Activated T-cell treated with anti-CD3 and anti-CD28 coated beads, Interleukin-2, amount 50 U/mL, for 72 hours (primary cell): ENCODE measurements at regions not wholly inside any gene's neighbourhood (a gene's known extent, or its start where the extent isn't known, plus 50 kb on each side); places are given as distances from the start of the nearest gene placed in this dataset.

ENCODE experiments used
- ATAC-seq, 2 donors: fragments of 150-1000 bp; cut with Tn5 transposase; replicated peaks in 1 of 2; 2 replicates each; pipeline ENCODE4 v1.10.0; 2021; ENCODE audit warnings: moderate library complexity in 2 of 2, mild to moderate bottlenecking in 1 of 2
- DNase-seq, 2 donors: peaks; one replicate each; pipeline ENCODE4 v3.0.0; 2021 to 2022; ENCODE audit warnings: mixed read lengths in 1 of 2
- H3K27ac Mint-ChIP-seq: one replicate; pipeline ENCODE4 v1.8.0; 2022; ENCODE audit warnings: mild to moderate bottlenecking, moderate library complexity, mixed read lengths
- H3K27me3 Mint-ChIP-seq: one replicate; pipeline ENCODE4 v1.8.0; 2022; ENCODE audit warnings: low read depth, mixed read lengths
- H3K36me3 Mint-ChIP-seq, 2 donors: one replicate each; pipeline ENCODE4 v1.8.0; 2022; ENCODE audit warnings: mixed read lengths in 2 of 2, mild to moderate bottlenecking in 1 of 2; ENCODE audit not compliant: insufficient read depth in 2 of 2
- H3K4me1 Mint-ChIP-seq: one replicate; pipeline ENCODE4 v1.8.0; 2022; ENCODE audit warnings: low read depth, mixed read lengths
- H3K4me3 Mint-ChIP-seq, 2 donors: one replicate each; pipeline ENCODE4 v1.8.0; 2022; ENCODE audit warnings: mild to moderate bottlenecking in 2 of 2, mixed read lengths in 2 of 2, moderate library complexity in 2 of 2
- H3K9me3 Mint-ChIP-seq, 2 donors: one replicate each; pipeline ENCODE4 v1.8.0; 2022; ENCODE audit warnings: mixed read lengths in 2 of 2

DNA sequence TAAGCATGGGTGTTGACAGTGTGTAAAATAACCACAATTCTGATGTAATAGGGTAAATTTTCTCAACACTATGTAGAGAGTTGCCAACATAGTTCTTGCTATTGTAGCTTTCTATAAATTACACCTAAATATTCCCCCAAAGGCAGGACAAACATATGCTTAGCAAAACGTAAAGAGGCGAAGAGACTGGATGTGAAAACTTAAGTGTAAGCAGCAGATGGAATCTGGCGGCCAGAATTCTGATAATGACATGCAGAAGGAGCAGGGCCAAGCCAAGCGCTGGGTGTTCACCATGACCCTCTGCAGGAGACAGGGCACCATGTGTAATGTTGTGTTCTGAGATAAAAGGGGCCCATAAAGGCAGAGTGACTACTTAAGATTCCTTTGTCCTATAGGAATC, 105.2 kb upstream of the ZNF521 start:
- H3K36me3 Mint-ChIP-seq, result no peaks in the 10 kb centered on the region
- H3K27me3 Mint-ChIP-seq, result peaks cover 11% of the 10 kb centered on the region
- H3K4me1 Mint-ChIP-seq, result no peaks in the 10 kb centered on the region
- H3K4me3 Mint-ChIP-seq, result no peak overlapping the region
- no peak for DNase-seq
- H3K9me3 Mint-ChIP-seq, result peaks cover 2 to 3% of the 10 kb centered on the region in 2 donors
- ATAC-seq, result no peak
- H3K27ac Mint-ChIP-seq, result no peak overlapping the region

- H3K4me3 Mint-ChIP-seq, result no peak overlapping the region
- no peaks in the 10 kb centered on the region for H3K36me3 Mint-ChIP-seq
- DNase-seq (no peak), ATAC-seq (no peak)
- peaks cover 11% of the 10 kb centered on the region for H3K27me3 Mint-ChIP-seq
- peaks cover 2 to 3% of the 10 kb centered on the region in 2 donors for H3K9me3 Mint-ChIP-seq
- no peaks in the 10 kb centered on the region for H3K4me1 Mint-ChIP-seq
- H3K27ac Mint-ChIP-seq, result no peak overlapping the region
Measured at GRCh38 chr18:25456334-25457010, 104.5 kb upstream of the ZNF521 start.

GRCh38 chr18:25455646-25456045, 103.7 kb upstream of the ZNF521 start:
- DNase-seq, result no peak
- Mint-ChIP-seq H3K9me3 (peaks cover 3% of the 10 kb centered on the region in 2 donors), H3K4me3 (no peak overlapping the region), H3K27me3 (peaks cover 11% of the 10 kb centered on the region), H3K4me1 (no peaks in the 10 kb centered on the region), H3K36me3 (no peaks in the 10 kb centered on the region), H3K27ac (no peak overlapping the region)
- ATAC-seq, result no peak

DNA sequence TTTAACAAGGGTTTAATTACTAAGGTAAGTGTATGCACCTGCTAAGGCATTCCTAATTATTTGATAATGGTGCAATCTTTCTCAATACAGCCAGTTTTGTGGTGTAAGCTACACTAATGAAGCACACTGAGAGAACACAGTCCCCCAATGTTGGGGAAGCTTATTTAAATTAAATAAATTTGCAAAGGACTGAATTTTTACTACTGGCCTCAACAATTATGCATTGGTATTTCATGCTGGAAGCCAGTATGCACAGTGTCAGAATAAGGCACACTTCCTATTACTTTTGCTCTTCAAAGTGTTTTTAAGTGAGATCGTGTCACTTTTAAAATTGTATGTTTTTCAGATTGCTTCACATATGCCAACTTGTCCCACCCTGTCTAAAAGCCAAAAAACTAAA, 103.2 kb upstream of the ZNF521 start:
- no peak overlapping the region for H3K27ac Mint-ChIP-seq

DNA sequence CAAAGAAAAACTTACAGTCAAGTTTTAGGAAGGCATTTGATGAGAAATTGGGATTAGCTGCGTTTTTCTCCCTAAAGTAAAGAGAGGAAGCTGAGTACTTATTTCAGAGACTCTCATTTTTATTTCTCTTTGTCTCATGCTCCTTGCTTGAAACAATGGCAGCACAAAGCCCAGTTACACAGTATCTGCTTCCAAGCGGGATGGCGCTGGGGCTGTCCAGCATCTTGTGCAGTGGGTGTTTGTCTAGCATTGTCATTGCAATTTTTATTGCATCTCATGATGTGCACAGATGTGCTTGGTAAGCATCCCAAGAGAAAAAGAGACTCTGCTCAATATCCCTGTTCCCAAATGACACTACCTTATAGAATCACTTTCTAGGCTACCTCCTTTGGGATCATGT, 102.8 kb upstream of the ZNF521 start:
- no peak overlapping the region for H3K27ac Mint-ChIP-seq
- DNase-seq (no peak), ATAC-seq (no peak)
- peaks cover 11% of the 10 kb centered on the region for H3K27me3 Mint-ChIP-seq
- no peaks in the 10 kb centered on the region for H3K36me3 Mint-ChIP-seq
- no peaks in the 10 kb centered on the region for H3K4me1 Mint-ChIP-seq
- no peak overlapping the region for H3K4me3 Mint-ChIP-seq
- peaks cover 3% of the 10 kb centered on the region in 2 donors for H3K9me3 Mint-ChIP-seq

More for the DNA sequence above, 103.2 kb upstream of the ZNF521 start:
- Mint-ChIP-seq H3K9me3 (peaks cover 3% of the 10 kb centered on the region in 2 donors), H3K4me1 (no peaks in the 10 kb centered on the region), H3K4me3 (no peak overlapping the region), H3K36me3 (no peaks in the 10 kb centered on the region), H3K27me3 (peaks cover 11% of the 10 kb centered on the region)
- DNase-seq (no peak), ATAC-seq (no peak)

DNA sequence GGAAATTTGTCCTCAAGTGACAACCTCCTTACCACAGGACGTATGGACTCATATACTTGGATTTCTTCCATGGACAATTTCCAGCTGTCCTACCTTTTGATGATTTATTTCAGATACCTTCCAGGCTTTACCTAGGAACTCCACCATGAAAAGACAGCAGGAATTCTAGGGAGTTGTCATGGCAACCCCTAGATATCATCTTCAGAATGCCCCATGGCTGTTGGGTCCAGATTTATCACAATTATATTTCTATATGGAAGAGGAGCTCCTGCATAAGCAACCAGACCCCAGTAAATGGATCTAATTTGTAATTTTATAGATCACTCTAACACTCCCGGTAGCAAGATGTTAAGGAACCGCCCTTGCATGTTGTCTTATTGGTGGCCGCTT, 102.3 kb upstream of the ZNF521 start:
- no peak for ATAC-seq
- Mint-ChIP-seq H3K27me3 (peaks cover 11% of the 10 kb centered on the region), H3K36me3 (no peaks in the 10 kb centered on the region), H3K27ac (no peak overlapping the region), H3K4me3 (no peak overlapping the region), H3K4me1 (no peaks in the 10 kb centered on the region), H3K9me3 (peaks cover 3 to 4% of the 10 kb centered on the region in 2 donors)
- no peak for DNase-seq

DNA sequence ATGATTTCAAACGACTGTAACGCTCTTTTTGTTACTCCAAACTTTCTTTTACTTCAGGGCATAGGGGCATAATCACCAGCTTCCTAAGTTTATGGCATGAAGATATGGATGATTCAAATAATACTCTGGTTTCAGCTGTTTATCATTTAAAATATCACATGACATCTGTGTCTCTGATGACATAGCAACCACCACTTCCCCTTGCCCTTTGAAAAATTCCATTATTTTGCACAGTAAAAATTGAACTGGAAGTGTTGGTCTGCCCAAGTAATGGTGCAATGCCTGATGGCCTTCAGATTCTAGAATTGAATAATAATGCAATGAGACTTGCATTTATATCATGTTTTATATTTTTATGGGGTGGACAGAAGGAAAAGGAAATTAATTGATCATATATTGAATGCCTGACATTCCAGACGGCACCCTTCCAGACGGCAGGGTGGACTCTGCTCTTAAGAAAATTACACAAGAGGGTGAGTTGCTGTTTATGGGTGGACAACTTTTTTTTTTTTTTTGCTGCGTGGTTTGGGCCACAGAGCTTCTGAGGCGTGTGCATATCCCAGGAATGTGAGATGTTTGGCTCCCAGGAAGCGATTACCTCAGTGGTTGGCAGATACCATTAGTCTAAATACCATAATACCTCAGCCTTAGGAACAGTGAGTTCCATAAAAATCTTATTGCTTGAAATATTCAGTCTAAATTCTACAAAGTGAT, 101.7 kb upstream of the ZNF521 start:
- H3K36me3 Mint-ChIP-seq, result no peaks in the 10 kb centered on the region
- no peak for ATAC-seq
- peaks cover 11% of the 10 kb centered on the region for H3K27me3 Mint-ChIP-seq
- H3K9me3 Mint-ChIP-seq, result peaks cover 3 to 5% of the 10 kb centered on the region in 2 donors
- no peaks in the 10 kb centered on the region for H3K4me1 Mint-ChIP-seq
- DNase-seq, result no peak
- H3K4me3 Mint-ChIP-seq, result no peak overlapping the region
- H3K27ac Mint-ChIP-seq, result no peak overlapping the region

- Mint-ChIP-seq H3K27ac (no peak overlapping the region), H3K36me3 (no peaks in the 10 kb centered on the region), H3K9me3 (peaks cover 3 to 7% of the 10 kb centered on the region in 2 donors), H3K27me3 (peaks cover under 1% of the 10 kb centered on the region), H3K4me3 (no peak overlapping the region), H3K4me1 (no peaks in the 10 kb centered on the region)
- no peak for ATAC-seq
- no peak for DNase-seq
Measured at GRCh38 chr18:25451077-25451658, 99.2 kb upstream of the ZNF521 start.

DNA sequence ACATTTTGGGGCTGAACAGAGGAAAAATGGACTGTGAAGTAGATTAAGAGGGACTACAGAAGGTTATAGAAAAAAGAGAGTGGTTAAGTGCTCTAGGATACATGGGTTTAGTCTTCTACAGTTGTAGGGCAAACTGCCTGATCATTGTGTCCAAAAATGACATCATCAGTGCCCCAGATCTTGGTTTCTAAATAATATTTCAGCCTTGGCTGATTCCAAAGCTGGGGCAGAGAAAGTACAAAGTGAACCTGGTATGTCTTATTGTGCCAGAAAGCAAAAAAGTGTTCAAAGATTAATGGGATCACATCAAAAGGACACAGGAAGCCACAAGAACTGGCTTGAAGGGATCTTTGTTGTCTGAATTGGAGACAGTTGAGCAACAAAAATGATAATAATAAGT, 97.1 kb upstream of the ZNF521 start:
- DNase-seq, result no peak
- no peak for ATAC-seq
- Mint-ChIP-seq H3K4me3 (no peak overlapping the region), H3K36me3 (no peaks in the 10 kb centered on the region), H3K27me3 (no peaks in the 10 kb centered on the region), H3K4me1 (no peaks in the 10 kb centered on the region), H3K27ac (peak overlapping the region; percentile 51), H3K9me3 (peaks cover 3 to 7% of the 10 kb centered on the region in 2 donors)

- no peak for ATAC-seq
Measured at GRCh38 chr18:25446972-25447371, 95.0 kb upstream of the ZNF521 start.

DNA sequence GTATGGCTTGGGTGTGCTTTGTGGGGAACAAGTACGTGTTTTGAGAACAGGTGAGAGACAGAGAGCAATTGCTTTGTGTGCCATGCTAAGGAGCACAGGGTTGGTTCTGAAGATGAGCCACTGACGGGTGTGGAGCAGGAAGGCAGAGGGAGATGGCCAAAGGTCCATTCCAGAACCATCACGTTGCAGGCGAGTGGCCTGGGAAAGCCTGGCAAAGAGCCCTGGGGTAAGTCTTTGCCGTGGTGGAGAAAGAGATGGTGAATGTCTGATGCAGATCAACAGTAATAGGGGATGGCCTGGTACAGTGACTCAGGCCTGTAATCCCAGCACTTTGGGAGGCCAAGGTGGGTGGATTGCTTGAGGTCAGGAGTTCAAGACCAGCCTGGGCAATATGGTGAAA, 93.5 kb upstream of the ZNF521 start:
- no peak overlapping the region for H3K4me3 Mint-ChIP-seq
- peaks cover 3 to 6% of the 10 kb centered on the region in 2 donors for H3K9me3 Mint-ChIP-seq
- H3K27me3 Mint-ChIP-seq, result no peaks in the 10 kb centered on the region
- DNase-seq (no peak), ATAC-seq (no peak)
- no peaks in the 10 kb centered on the region for H3K4me1 Mint-ChIP-seq
- no peaks in the 10 kb centered on the region for H3K36me3 Mint-ChIP-seq
- no peak overlapping the region for H3K27ac Mint-ChIP-seq

More at GRCh38 chr18:25446972-25447371, 95.0 kb upstream of the ZNF521 start:
- Mint-ChIP-seq H3K27ac (no peak overlapping the region), H3K9me3 (peaks cover 3 to 7% of the 10 kb centered on the region in 2 donors), H3K27me3 (no peaks in the 10 kb centered on the region), H3K4me1 (no peaks in the 10 kb centered on the region), H3K4me3 (no peak overlapping the region), H3K36me3 (no peaks in the 10 kb centered on the region)
- DNase-seq, result no peak

GRCh38 chr18:25443776-25444175, 91.8 kb upstream of the ZNF521 start:
- no peaks in the 10 kb centered on the region for H3K4me1 Mint-ChIP-seq
- H3K4me3 Mint-ChIP-seq, result no peak overlapping the region
- DNase-seq (no peak), ATAC-seq (no peak)
- peaks cover 3 to 4% of the 10 kb centered on the region in 2 donors for H3K9me3 Mint-ChIP-seq
- H3K27ac Mint-ChIP-seq, result no peak overlapping the region
- H3K27me3 Mint-ChIP-seq, result no peaks in the 10 kb centered on the region
- no peaks in the 10 kb centered on the region for H3K36me3 Mint-ChIP-seq

DNA sequence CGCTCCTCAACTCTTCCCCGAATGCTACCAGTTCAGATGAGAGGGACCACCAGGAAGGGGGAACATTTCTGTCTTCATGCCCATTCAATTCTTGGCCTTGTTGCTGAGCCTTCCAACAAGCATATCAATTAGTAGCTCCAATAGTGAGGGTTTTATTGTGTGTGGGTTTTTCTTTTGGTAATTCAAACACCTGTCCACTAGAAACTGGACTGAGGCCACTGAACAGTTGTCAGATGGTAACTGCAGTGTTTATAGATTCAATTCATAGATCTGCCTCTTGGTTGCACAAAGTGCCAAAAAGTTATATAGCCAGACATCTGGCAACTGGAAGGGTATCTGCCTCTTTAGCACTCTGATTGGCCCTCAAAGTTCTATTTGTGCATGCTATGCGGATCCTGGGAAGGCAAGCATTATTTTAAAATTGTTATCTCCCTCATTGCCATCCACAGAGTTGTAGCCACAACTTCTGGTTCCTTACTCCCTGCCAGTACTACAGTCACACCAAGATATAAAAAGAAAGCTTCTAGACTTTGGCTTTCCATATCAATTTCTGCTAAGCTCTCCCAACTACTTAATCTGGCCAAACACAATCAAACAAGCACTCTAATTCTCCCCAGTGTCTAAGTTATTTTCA, 83.3 kb upstream of the ZNF521 start:
- Mint-ChIP-seq H3K36me3 (no peaks in the 10 kb centered on the region), H3K9me3 (no peaks in the 10 kb centered on the region), H3K4me3 (no peak overlapping the region), H3K27ac (no peak overlapping the region), H3K4me1 (no peaks in the 10 kb centered on the region), H3K27me3 (no peaks in the 10 kb centered on the region)
- DNase-seq, result no peak
- no peak for ATAC-seq
